SK-N-MC (cell line): ENCODE measurements at regions not wholly inside any gene's neighbourhood (a gene's known extent, or its start where the extent isn't known, plus 50 kb on each side); places are given as distances from the start of the nearest gene placed in this dataset.

Source experiments
- EZH2 ChIP-seq: fragments of 200-600 bp; sonication (generic); IDR thresholded peaks from one replicate; pipeline ENCODE4 v1.6.1; 2017; ENCODE audit warnings: antibody characterized with exemption
- POLR2AphosphoS5 ChIP-seq: IDR thresholded peaks from 2 replicates; pipeline ENCODE4 v1.6.1; 2012; ENCODE audit warnings: mild to moderate bottlenecking, low read depth, low read length, borderline replicate concordance

- TF ChIP-seq EZH2 (no peak), POLR2AphosphoS5 (no peak)
These were observed 475.2 kb upstream of the UBE2E3 start for GRCh38 chr2:180505203-180505602.
